GM19351 (cell line): ENCODE measurements at regions not wholly inside any gene's neighbourhood (a gene's known extent, or its start where the extent isn't known, plus 50 kb on each side); places are given as distances from the start of the nearest gene placed in this dataset.
"Not testable (repeated sequence)": the region's sequence is repeated elsewhere in the genome, so short reads cannot be mapped to it uniquely, and the experiment has no call there.

Experiments
- ATAC-seq: cut with Tn5 transposase; IDR thresholded peaks from one replicate; pipeline ENCODE4 v1.9.1; 2021; ENCODE audit warnings: mild to moderate bottlenecking, moderate library complexity; ENCODE audit not compliant: unreplicated experiment

- ATAC-seq = no peak
Observed at GRCh38 chr5:86482008-86482407, 135.7 kb upstream of the COX7C start.

DNA sequence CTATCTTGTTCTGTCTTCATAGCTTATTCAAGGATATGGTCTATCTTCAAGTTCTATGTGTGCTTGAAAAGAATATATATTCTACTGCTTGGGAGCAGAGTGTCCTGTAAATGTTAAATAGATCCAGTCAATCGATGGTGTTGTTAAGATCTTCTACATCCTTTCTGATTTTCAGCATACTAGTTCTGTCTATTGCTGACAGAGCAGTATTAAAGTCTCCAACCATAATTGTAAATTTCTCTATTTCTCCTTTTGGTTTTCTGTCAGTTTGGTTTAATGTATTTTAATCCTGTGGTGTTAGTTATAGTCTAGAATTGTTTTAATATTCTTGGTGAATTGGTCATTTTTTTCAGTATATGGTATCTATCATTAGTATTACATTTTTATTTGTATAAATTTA lies 124.0 kb upstream of the COX7C start:
- no peak for ATAC-seq

GRCh38 chr5:86500947-86501346 lies 116.8 kb upstream of the COX7C start:
- no peak for ATAC-seq

DNA sequence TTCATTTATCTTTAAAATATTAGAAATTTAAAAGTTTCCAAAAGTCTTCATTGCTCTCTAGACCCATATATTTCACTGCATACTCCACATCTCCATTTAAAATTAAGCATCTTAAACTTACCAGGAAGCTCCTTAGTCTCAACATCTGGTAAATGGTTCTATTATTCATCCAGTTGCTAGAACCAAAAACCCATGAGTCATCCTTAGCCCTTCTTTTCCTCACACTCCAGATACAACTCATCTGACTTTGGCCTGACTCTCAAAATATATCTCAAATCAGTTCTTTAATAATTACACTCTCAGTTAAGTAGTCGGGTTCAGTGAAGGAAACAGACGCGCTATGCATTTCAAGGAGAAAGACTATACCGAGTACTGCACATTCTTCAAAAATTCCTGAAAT lies 110.2 kb upstream of the COX7C start:
- ATAC-seq = no peak

DNA sequence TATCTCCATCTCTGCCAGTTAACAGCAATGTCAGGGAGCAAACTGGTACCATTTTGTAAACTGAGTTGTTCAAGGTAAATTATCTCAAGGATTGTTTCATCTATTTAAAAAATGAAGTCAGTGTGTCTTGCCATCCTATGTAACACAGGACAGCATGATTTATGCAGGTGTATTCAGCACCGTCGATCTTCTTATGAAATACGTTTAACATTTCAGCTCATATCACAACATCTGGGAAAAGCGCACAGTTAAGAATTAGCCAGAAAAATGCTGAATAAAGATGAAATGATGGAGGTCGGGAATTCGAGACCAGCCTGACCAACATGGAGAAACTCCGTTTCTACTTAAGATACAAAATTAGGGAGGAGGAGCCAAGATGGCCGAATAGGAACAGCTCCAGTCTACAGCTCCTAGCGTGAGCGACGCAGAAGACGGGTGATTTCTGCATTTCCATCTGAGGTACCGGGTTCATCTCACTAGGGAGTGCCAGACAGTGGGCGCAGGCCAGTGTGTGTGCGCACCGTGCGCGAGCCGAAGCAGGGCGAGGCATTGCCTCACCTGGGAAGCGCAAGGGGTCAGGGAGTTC lies 107.3 kb upstream of the COX7C start:
- ATAC-seq = not testable (repeated sequence)

GRCh38 chr5:86523718-86524117 lies 94.0 kb upstream of the COX7C start:
- no peak for ATAC-seq

GRCh38 chr5:86525622-86526021 lies 92.1 kb upstream of the COX7C start:
- ATAC-seq = no peak

DNA sequence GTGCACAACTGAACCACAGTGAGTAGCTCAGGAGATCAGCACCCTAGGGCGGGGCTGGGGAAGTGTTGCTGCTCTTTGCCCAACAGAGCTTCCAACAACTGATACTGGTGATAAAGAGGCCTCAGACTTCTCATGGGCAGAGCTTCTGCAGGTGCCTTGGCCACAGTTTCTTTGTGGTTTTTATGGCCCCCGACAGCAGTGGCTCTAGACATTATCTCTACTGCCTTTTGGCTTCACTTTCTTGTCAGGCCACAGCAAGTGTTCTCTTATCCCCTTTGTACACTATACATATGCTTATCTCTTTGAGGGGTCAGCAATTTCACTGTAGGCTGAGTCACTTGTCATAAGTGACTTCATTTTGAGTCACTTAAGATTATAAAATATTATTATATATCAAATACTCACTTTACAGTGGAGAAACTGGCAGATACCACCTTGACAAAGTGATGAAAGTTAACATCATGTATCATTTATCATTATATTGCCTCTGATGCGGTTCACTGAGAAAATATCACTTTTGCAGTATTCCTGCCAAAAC lies 90.9 kb upstream of the COX7C start:
- ATAC-seq = peak; percentile 80

DNA sequence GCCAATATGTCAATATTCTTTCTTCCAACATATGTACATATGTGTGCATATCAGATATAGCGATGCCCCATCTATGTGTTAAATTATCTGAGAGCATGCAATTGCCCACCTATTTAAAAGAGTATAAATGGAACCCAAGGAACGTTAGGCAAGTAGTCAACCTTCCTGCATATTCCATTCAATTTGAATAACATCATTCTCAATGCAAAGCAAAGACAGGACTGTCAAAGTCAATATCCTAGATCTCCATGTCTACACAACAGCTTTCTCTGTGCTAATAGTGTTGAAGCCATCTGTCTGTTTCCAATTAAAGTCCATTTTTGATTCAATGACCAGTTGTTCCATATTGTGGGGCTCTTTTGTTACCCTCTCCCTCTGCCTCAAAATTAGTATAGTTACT lies 85.3 kb upstream of the COX7C start:
- ATAC-seq = no peak

DNA sequence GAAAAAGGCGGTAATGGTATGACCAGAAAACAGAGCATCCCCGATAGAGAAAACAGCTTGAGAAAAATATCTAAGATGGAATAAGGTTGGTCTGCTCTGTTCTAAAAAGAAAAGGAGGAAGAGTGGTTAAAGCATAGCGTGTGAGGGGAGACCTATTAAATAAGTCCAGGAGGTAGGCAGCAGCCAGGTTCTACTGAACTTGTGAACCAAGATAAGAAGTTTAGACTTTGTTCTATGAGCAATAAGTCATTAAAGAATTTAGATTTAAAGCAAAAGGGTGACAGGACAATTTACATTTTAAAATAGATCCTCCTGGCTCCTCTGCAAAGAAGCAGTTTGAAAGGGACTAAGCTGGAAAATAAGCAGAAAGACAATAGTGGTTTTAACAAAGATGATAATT lies 81.3 kb upstream of the COX7C start:
- no peak for ATAC-seq

GRCh38 chr5:86542532-86542931 lies 75.2 kb upstream of the COX7C start:
- ATAC-seq = peak; percentile 73

- ATAC-seq = no peak
Observed at GRCh38 chr5:86546044-86546443, 71.7 kb upstream of the COX7C start.

GRCh38 chr5:86546582-86546981 lies 71.2 kb upstream of the COX7C start:
- no peak for ATAC-seq

DNA sequence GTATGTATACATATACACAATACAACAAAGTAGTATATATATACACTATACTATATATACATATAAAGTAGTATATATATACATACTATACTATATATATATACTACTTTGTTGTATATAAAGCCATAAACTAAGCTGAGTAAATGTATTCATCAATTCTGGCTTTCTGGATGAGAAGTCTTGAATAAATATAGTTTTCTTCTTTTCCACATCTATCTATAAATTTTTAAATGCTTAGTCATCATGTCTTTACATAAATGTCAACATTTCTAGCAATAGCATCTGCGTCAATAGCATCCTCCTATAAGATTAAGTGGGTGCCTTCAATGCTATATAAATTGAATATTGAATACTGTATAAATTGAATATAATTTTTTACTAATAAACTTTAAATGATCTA lies 63.1 kb upstream of the COX7C start:
- ATAC-seq = no peak

- no peak for ATAC-seq
Observed at GRCh38 chr5:86557920-86558319, 59.8 kb upstream of the COX7C start.

- no peak for ATAC-seq
Observed at GRCh38 chr5:86565197-86565789, 52.4 kb upstream of the COX7C start.

- not testable (repeated sequence) for ATAC-seq
Observed at GRCh38 chr5:86566030-86566429, 51.7 kb upstream of the COX7C start.
